GM10248 (cell line): ENCODE measurements at regions not wholly inside any gene's neighbourhood (a gene's known extent, or its start where the extent isn't known, plus 50 kb on each side); places are given as distances from the start of the nearest gene placed in this dataset.
"Not testable (repeated sequence)": the region's sequence is repeated elsewhere in the genome, so short reads cannot be mapped to it uniquely, and the experiment has no call there.

Source experiments
- CTCF ChIA-PET: fragments of 300-600 bp; sonication (Branson Sonifier 250); formaldehyde crosslinking; extraction: SDS; loops from one replicate; lab custom pipeline; 2021; ENCODE audit warnings: antibody characterized with exemption; lab: Yijun Ruan, JAX
- POLR2A ChIA-PET: fragments of 350-650 bp; sonication (Branson Sonifier 250); formaldehyde crosslinking; extraction: SDS; loops from one replicate; lab custom pipeline; 2020; ENCODE audit warnings: antibody characterized with exemption; lab: Yijun Ruan, JAX
- DNase-seq: peaks from one replicate; pipeline ENCODE4 v3.0.0; 2012; ENCODE audit errors: extremely low spot score
- CTCF ChIP-seq: IDR thresholded peaks from 2 replicates; pipeline ENCODE4 v1.5.1; 2012; ENCODE audit warnings: mild to moderate bottlenecking, low read depth; ENCODE audit errors: extremely low read depth, missing control alignments, control extremely low read depth

GRCh38 chr5:106408141-106408540, 1262.6 kb downstream of the EFNA5 start:
- TF ChIP-seq CTCF = no peak
- ChIA-PET POLR2A (no interaction called here), CTCF (interaction anchor here (1.1 to 1.7 kb wide), 2 partner anchors 11 to 14 kb away, joined by 3 to 4 read pairs; no protein-coding TSS in a partner anchor)
- no peak for DNase-seq

- no peak for DNase-seq
- ChIA-PET POLR2A (no interaction called here), CTCF (no interaction called here)
- TF ChIP-seq CTCF = no peak
Measured at GRCh38 chr5:106401561-106401960, 1269.2 kb downstream of the EFNA5 start.

- TF ChIP-seq CTCF = no peak
- CTCF ChIA-PET = interaction anchor here (0.9 kb wide), 1 partner anchor 9 kb away, joined by 3 read pairs; no protein-coding TSS in a partner anchor
- DNase-seq = no peak
- POLR2A ChIA-PET = no interaction called here
Measured at GRCh38 chr5:106399391-106399790, 1271.3 kb downstream of the EFNA5 start.

- POLR2A ChIA-PET = no interaction called here
- TF ChIP-seq CTCF = no peak
- CTCF ChIA-PET = no interaction called here
- no peak for DNase-seq
Measured at GRCh38 chr5:106397700-106398099, 1273.0 kb downstream of the EFNA5 start.

- no peak for TF ChIP-seq CTCF
- no peak for DNase-seq
- POLR2A ChIA-PET = no interaction called here
- CTCF ChIA-PET = no interaction called here
Measured at GRCh38 chr5:106393276-106393675, 1277.5 kb downstream of the EFNA5 start.

GRCh38 chr5:106392766-106393165, 1278.0 kb downstream of the EFNA5 start:
- CTCF ChIA-PET = no interaction called here
- TF ChIP-seq CTCF = no peak
- no peak for DNase-seq
- POLR2A ChIA-PET = no interaction called here

GRCh38 chr5:106387767-106388166, 1283.0 kb downstream of the EFNA5 start:
- POLR2A ChIA-PET, DNase-seq, CTCF ChIA-PET: not testable (repeated sequence)
